ENCODE measurements at regions not wholly inside any gene's neighbourhood (a gene's known extent, or its start where the extent isn't known, plus 50 kb on each side); places are given as distances from the start of the nearest gene placed in this dataset.

GRCh38 chr5:107100121-107100520 lies 570.6 kb downstream of the EFNA5 start:
- FAIRE-seq, result no peak
- no peak for TF ChIP-seq EZH2 (IDR thresholded peaks at IDR 0.05; ENCODE audit: low read length)
- TF ChIP-seq CTCF (optimal IDR thresholded peaks at IDR 0.05 in 1 of 3, IDR thresholded peaks at IDR 0.05 in 1 of 3, conservative IDR thresholded peaks at IDR 0.05 in 1 of 3; ENCODE audit: extremely low read depth in 1 of 3, insufficient read depth in 2 of 3, low read length in 3 of 3), result no peak

GRCh38 chr5:107099506-107099905 lies 571.2 kb downstream of the EFNA5 start:
- Histone ChIP-seq H3K36me3 (ENCODE audit: control insufficient read depth in 2 of 2, extremely low read depth in 1 of 2, insufficient read depth in 2 of 2, low read length in 2 of 2) (no peaks in the 10 kb centered on the region), H3K4me3 (ENCODE audit: control insufficient read depth in 2 of 3, extremely low read depth in 1 of 3, insufficient read depth in 2 of 3, low read depth in 1 of 3, low read length in 3 of 3) (no peak overlapping the region), H3K9ac (ENCODE audit: control insufficient read depth, extremely low read depth, insufficient read depth, low read length) (no peak overlapping the region), H3K4me1 (ENCODE audit: control insufficient read depth, extremely low read depth, insufficient read depth, low read length) (no peaks in the 10 kb centered on the region), H3K9me3 (ENCODE audit: control insufficient read depth, low read depth, low read length) (no peaks in the 10 kb centered on the region), H3K79me2 (ENCODE audit: control insufficient read depth, insufficient read depth, low read length) (no peaks in the 10 kb centered on the region), H3K4me2 (ENCODE audit: control insufficient read depth, extremely low read depth, insufficient read depth, low read depth, low read length) (no peak overlapping the region), H3K27me3 (ENCODE audit: control insufficient read depth, extremely low read depth, insufficient read depth, low read length) (no peaks in the 10 kb centered on the region), H4K20me1 (ENCODE audit: control insufficient read depth, extremely low read depth, insufficient read depth, low read length) (no peaks in the 10 kb centered on the region), H2AFZ (ENCODE audit: control insufficient read depth, low read length) (no peak overlapping the region), H3K27ac (ENCODE audit: control insufficient read depth, insufficient read depth, low read length) (no peak overlapping the region), H3K9me1 (ENCODE audit: control insufficient read depth, extremely low read depth, insufficient read depth, low read length) (no peaks in the 10 kb centered on the region)
- FAIRE-seq, result no peak
- no peak for DNase-seq (ENCODE audit: low read depth, low spot score)
- TF ChIP-seq CTCF (optimal IDR thresholded peaks at IDR 0.05 in 1 of 3, IDR thresholded peaks at IDR 0.05 in 1 of 3, conservative IDR thresholded peaks at IDR 0.05 in 1 of 3; ENCODE audit: extremely low read depth in 1 of 3, insufficient read depth in 2 of 3, low read length in 3 of 3) (no peak), EZH2 (IDR thresholded peaks at IDR 0.05; ENCODE audit: low read length) (no peak)
- dilution Hi-C loops (cut with MboI; ENCODE audit: extremely low pct_ligation_motif_present, low sequenced_read_pairs), result no loop called here

More at GRCh38 chr5:107100121-107100520, 570.6 kb downstream of the EFNA5 start:
- H3K9me1 ChIP-seq (ENCODE audit: control insufficient read depth, extremely low read depth, insufficient read depth, low read length), result no peaks in the 10 kb centered on the region
- no peaks in the 10 kb centered on the region for H4K20me1 ChIP-seq (ENCODE audit: control insufficient read depth, extremely low read depth, insufficient read depth, low read length)
- no peak overlapping the region for H2AFZ ChIP-seq (ENCODE audit: control insufficient read depth, low read length)
- no peaks in the 10 kb centered on the region for H3K36me3 ChIP-seq (ENCODE audit: control insufficient read depth in 2 of 2, extremely low read depth in 1 of 2, insufficient read depth in 2 of 2, low read length in 2 of 2)
- H3K4me2 ChIP-seq (ENCODE audit: control insufficient read depth, extremely low read depth, insufficient read depth, low read depth, low read length), result no peak overlapping the region
- H3K27me3 ChIP-seq (ENCODE audit: control insufficient read depth, extremely low read depth, insufficient read depth, low read length), result no peaks in the 10 kb centered on the region
- no peaks in the 10 kb centered on the region for H3K4me1 ChIP-seq (ENCODE audit: control insufficient read depth, extremely low read depth, insufficient read depth, low read length)
- no peak for DNase-seq (ENCODE audit: low read depth, low spot score)
- no peaks in the 10 kb centered on the region for H3K79me2 ChIP-seq (ENCODE audit: control insufficient read depth, insufficient read depth, low read length)
- no peak overlapping the region for H3K9ac ChIP-seq (ENCODE audit: control insufficient read depth, extremely low read depth, insufficient read depth, low read length)
- no peak overlapping the region for H3K4me3 ChIP-seq (ENCODE audit: control insufficient read depth in 2 of 3, extremely low read depth in 1 of 3, insufficient read depth in 2 of 3, low read depth in 1 of 3, low read length in 3 of 3)
- dilution Hi-C loops (cut with MboI; ENCODE audit: extremely low pct_ligation_motif_present, low sequenced_read_pairs), result no loop called here
- no peaks in the 10 kb centered on the region for H3K9me3 ChIP-seq (ENCODE audit: control insufficient read depth, low read depth, low read length)
- H3K27ac ChIP-seq (ENCODE audit: control insufficient read depth, insufficient read depth, low read length), result no peak overlapping the region
